Esophagus muscularis mucosa (tissue), 4 donors: ENCODE measurements at regions not wholly inside any gene's neighbourhood (a gene's known extent, or its start where the extent isn't known, plus 50 kb on each side); places are given as distances from the start of the nearest gene placed in this dataset.

Source experiments
- EP300 ChIP-seq: sonication (generic); formaldehyde crosslinking; IDR thresholded peaks from one replicate; pipeline ENCODE4 v1.6.1; 2017; ENCODE audit warnings: antibody characterized with exemption
- POLR2AphosphoS5 ChIP-seq, 2 donors: sonication (generic); formaldehyde crosslinking; IDR thresholded peaks; one replicate each; pipeline ENCODE4 v1.6.1; 2017; ENCODE audit warnings: antibody characterized with exemption in 2 of 2
- TF ChIP-seq, protein P1 (sequence below), 3 experiments: fragments of 200-600 bp in 2 of 3; fragments of 450-650 bp in 1 of 3; sonication (generic) in 2 of 3; IDR thresholded peaks; one replicate each; pipeline ENCODE4 v1.5.1; 2017 to 2019; ENCODE audit warnings: antibody characterized with exemption in 3 of 3, mild to moderate bottlenecking in 2 of 3, moderate library complexity in 1 of 3

DNA sequence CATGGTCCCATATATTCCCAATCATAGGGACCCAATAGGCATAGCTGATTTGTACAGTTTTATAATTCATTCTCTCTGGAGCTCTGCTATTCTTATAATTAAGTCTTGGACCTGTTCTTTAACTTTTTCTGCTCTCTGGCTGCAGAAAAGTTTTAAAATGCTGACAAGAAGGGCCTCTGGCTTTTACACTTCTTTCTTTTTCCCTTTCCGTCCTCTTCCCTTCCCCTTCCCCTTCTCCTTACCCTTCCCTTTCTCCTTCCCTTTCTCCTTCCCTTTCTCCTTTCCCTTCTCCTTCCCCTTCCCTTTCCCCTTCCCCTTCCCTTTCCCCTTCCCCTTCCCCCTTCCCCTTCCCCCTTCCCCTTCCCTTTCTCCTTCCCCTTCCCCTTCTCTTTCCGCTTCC is 101.3 kb upstream of the TPK1 start:
- TF ChIP-seq, protein P1, sequence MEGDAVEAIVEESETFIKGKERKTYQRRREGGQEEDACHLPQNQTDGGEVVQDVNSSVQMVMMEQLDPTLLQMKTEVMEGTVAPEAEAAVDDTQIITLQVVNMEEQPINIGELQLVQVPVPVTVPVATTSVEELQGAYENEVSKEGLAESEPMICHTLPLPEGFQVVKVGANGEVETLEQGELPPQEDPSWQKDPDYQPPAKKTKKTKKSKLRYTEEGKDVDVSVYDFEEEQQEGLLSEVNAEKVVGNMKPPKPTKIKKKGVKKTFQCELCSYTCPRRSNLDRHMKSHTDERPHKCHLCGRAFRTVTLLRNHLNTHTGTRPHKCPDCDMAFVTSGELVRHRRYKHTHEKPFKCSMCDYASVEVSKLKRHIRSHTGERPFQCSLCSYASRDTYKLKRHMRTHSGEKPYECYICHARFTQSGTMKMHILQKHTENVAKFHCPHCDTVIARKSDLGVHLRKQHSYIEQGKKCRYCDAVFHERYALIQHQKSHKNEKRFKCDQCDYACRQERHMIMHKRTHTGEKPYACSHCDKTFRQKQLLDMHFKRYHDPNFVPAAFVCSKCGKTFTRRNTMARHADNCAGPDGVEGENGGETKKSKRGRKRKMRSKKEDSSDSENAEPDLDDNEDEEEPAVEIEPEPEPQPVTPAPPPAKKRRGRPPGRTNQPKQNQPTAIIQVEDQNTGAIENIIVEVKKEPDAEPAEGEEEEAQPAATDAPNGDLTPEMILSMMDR (IDR thresholded peaks at IDR 0.05): no peak
- TF ChIP-seq EP300 (no peak), POLR2AphosphoS5 (IDR thresholded peaks at IDR 0.05) (no peak)
